Esophagus muscularis mucosa (tissue), 4 donors: ENCODE measurements at regions not wholly inside any gene's neighbourhood (a gene's known extent, or its start where the extent isn't known, plus 50 kb on each side); places are given as distances from the start of the nearest gene placed in this dataset.

Experiments used
- DNase-seq: peaks from one replicate; pipeline ENCODE4 v3.0.0-alpha.2; 2017; ENCODE audit errors: extremely low spot score
- H3K27ac ChIP-seq, 4 donors: fragments of 200-600 bp; sonication (generic); replicated peaks in 1 of 4; 1 replicate in 3 of 4; 2 replicates in 1 of 4; pipeline ENCODE4 v1.5.1; 2016 to 2019; ENCODE audit warnings: mild to moderate bottlenecking in 1 of 4
- H3K27me3 ChIP-seq, 4 donors: fragments of 200-600 bp; sonication (generic); one replicate each; pipeline versions ENCODE4 v1.5.1 to v1.6.0; 2016 to 2019
- H3K36me3 ChIP-seq, 4 donors: fragments of 200-600 bp; sonication (generic); one replicate each; pipeline ENCODE4 v1.5.1; 2016 to 2019
- H3K4me1 ChIP-seq, 4 donors: fragments of 200-600 bp; sonication (generic); one replicate each; pipeline ENCODE4 v1.5.1; 2016 to 2019
- H3K4me3 ChIP-seq, 4 donors: fragments of 200-600 bp; sonication (generic); 1 replicate in 2 of 4; 2 replicates in 2 of 4; pipeline ENCODE4 v1.5.1; 2016 to 2019; ENCODE audit warnings: mild to moderate bottlenecking in 4 of 4, moderate library complexity in 1 of 4
- H3K9me3 ChIP-seq, 4 donors: fragments of 200-600 bp; sonication (generic); 1 replicate in 3 of 4; 2 replicates in 1 of 4; pipeline ENCODE4 v1.5.1; 2016 to 2019
- CTCF ChIP-seq, 3 experiments: fragments of 200-600 bp in 2 of 3; fragments of 450-650 bp in 1 of 3; sonication (generic) in 2 of 3; IDR thresholded peaks; one replicate each; pipeline ENCODE4 v1.5.1; 2017 to 2019; ENCODE audit warnings: antibody characterized with exemption in 3 of 3, mild to moderate bottlenecking in 2 of 3, moderate library complexity in 1 of 3
- EP300 ChIP-seq: sonication (generic); formaldehyde crosslinking; IDR thresholded peaks from one replicate; pipeline ENCODE4 v1.6.1; 2017; ENCODE audit warnings: antibody characterized with exemption
- POLR2A ChIP-seq: fragments of 450-650 bp; IDR thresholded peaks from one replicate; pipeline ENCODE4 v1.6.1; 2017; ENCODE audit warnings: antibody characterized with exemption, moderate library complexity, mild to moderate bottlenecking, low read depth
- POLR2AphosphoS5 ChIP-seq, 2 donors: sonication (generic); formaldehyde crosslinking; IDR thresholded peaks; one replicate each; pipeline ENCODE4 v1.6.1; 2017; ENCODE audit warnings: antibody characterized with exemption in 2 of 2
- WGBS: methylation state at CpG from one replicate; pipeline ENCODE4 v1.1.5; 2018; 5-methylcytosine and 5-hydroxymethylcytosine counted together
- intact Hi-C: fragments of 100-400 bp; cut with DNase I; formaldehyde crosslinking; loops from one replicate; pipeline ENCODE4 v1.15.1; 2023

- TF ChIP-seq POLR2AphosphoS5 (IDR thresholded peaks at IDR 0.05), result no peak
- no peak for TF ChIP-seq CTCF (IDR thresholded peaks at IDR 0.05)
- TF ChIP-seq EP300, result no peak
- TF ChIP-seq POLR2A, result no peak
- H3K9me3 ChIP-seq, result no peaks in the 10 kb centered on the region
- WGBS, result 86% methylated on average over 5 of the region's 5 CpGs
- DNase-seq, result no peak
- H3K4me3 ChIP-seq, result no peak overlapping the region
- H3K27ac ChIP-seq, result no peak overlapping the region
- peaks cover 0 to 6% (median 3%) of the 10 kb centered on the region in 4 donors for H3K4me1 ChIP-seq
- intact Hi-C loops, result no loop called here
- H3K36me3 ChIP-seq, result no peaks in the 10 kb centered on the region
- no peaks in the 10 kb centered on the region for H3K27me3 ChIP-seq
These were observed 67.3 kb upstream of the EGLN3 start for GRCh38 chr14:34018125-34018524.

GRCh38 chr14:34015383-34015782, 64.5 kb upstream of the EGLN3 start:
- TF ChIP-seq EP300, result no peak
- no peak for TF ChIP-seq CTCF (IDR thresholded peaks at IDR 0.05)
- no peak for TF ChIP-seq POLR2AphosphoS5 (IDR thresholded peaks at IDR 0.05)
- no peak for TF ChIP-seq POLR2A
- intact Hi-C loops, result no loop called here
- no peak for DNase-seq
- 84% methylated on average over 2 of the region's 2 CpGs for WGBS
- no peaks in the 10 kb centered on the region for H3K27me3 ChIP-seq
- H3K27ac ChIP-seq, result no peak overlapping the region
- H3K4me1 ChIP-seq, result peaks cover 0 to 6% (median 3%) of the 10 kb centered on the region in 4 donors
- H3K9me3 ChIP-seq, result no peaks in the 10 kb centered on the region
- no peak overlapping the region for H3K4me3 ChIP-seq
- no peaks in the 10 kb centered on the region for H3K36me3 ChIP-seq

- H3K27ac ChIP-seq, result no peak overlapping the region
- H3K27me3 ChIP-seq, result no peaks in the 10 kb centered on the region
- H3K4me1 ChIP-seq, result peaks cover 0 to 6% (median 3%) of the 10 kb centered on the region in 4 donors
- DNase-seq, result no peak
- no peaks in the 10 kb centered on the region for H3K9me3 ChIP-seq
- WGBS, result 91% methylated on average over 3 of the region's 3 CpGs
- intact Hi-C loops, result no loop called here
- H3K36me3 ChIP-seq, result no peaks in the 10 kb centered on the region
- TF ChIP-seq POLR2AphosphoS5 (IDR thresholded peaks at IDR 0.05) (no peak), EP300 (no peak), CTCF (IDR thresholded peaks at IDR 0.05) (no peak), POLR2A (no peak)
- H3K4me3 ChIP-seq, result no peak overlapping the region
These were observed 64.1 kb upstream of the EGLN3 start for GRCh38 chr14:34014936-34015335.

- DNase-seq, result no peak
- Histone ChIP-seq H3K36me3 (no peaks in the 10 kb centered on the region), H3K27me3 (no peaks in the 10 kb centered on the region), H3K4me1 (peaks cover 0 to 6% (median 0%) of the 10 kb centered on the region in 4 donors), H3K9me3 (no peaks in the 10 kb centered on the region), H3K4me3 (no peak overlapping the region), H3K27ac (no peak overlapping the region)
- intact Hi-C loops, result no loop called here
- TF ChIP-seq EP300 (no peak), CTCF (IDR thresholded peaks at IDR 0.05) (no peak), POLR2AphosphoS5 (IDR thresholded peaks at IDR 0.05) (no peak), POLR2A (no peak)
- WGBS, result 54% methylated on average over 4 of the region's 4 CpGs
These were observed 62.8 kb upstream of the EGLN3 start for GRCh38 chr14:34013721-34014060.

- no peaks in the 10 kb centered on the region for H3K9me3 ChIP-seq
- no peak overlapping the region for H3K27ac ChIP-seq
- DNase-seq, result no peak
- intact Hi-C loops, result no loop called here
- TF ChIP-seq POLR2AphosphoS5 (IDR thresholded peaks at IDR 0.05), result no peak
- TF ChIP-seq POLR2A, result no peak
- no peak for TF ChIP-seq EP300
- no peak for TF ChIP-seq CTCF (IDR thresholded peaks at IDR 0.05)
- no peak overlapping the region for H3K4me3 ChIP-seq
- no peaks in the 10 kb centered on the region for H3K36me3 ChIP-seq
- 70% methylated on average over 9 of the region's 9 CpGs for WGBS
- no peaks in the 10 kb centered on the region for H3K27me3 ChIP-seq
- H3K4me1 ChIP-seq, result peaks cover 0 to 6% (median 0%) of the 10 kb centered on the region in 4 donors
These were observed 62.3 kb upstream of the EGLN3 start for GRCh38 chr14:34012978-34013720.
